NOMO-1 treated with dmso at 0.1 percent for 144 hours (cell line): ENCODE measurements at regions not wholly inside any gene's neighbourhood (a gene's known extent, or its start where the extent isn't known, plus 50 kb on each side); places are given as distances from the start of the nearest gene placed in this dataset.
"Not testable (repeated sequence)": the region's sequence is repeated elsewhere in the genome, so short reads cannot be mapped to it uniquely, and the experiment has no call there.

ENCODE experiments used
- DNase-seq: peaks from one replicate; lab custom pipeline; 2025; ENCODE audit not compliant: unreplicated experiment; lab: John Stamatoyannopoulos, UW

DNA sequence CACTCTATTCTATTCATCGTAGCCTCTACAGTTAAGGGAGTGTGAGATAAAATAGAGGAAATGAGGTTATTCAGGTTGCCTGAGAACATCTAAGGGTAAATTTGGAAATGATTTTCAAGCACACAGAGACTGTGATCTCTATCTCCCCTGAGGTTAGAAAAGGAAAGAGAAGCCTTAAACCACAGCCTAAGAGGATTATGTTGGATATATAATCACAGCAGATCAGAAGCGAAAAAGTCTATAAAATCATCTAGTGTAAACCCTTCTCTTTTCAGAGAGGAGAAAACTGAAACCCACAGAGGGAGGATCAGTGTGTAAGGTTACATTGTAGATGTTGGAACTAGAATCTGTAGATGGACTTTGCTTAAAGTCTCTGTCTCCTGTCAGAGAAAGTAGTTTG is 90.6 kb upstream of the SEMA3E start:
- DNase-seq = no peak

DNA sequence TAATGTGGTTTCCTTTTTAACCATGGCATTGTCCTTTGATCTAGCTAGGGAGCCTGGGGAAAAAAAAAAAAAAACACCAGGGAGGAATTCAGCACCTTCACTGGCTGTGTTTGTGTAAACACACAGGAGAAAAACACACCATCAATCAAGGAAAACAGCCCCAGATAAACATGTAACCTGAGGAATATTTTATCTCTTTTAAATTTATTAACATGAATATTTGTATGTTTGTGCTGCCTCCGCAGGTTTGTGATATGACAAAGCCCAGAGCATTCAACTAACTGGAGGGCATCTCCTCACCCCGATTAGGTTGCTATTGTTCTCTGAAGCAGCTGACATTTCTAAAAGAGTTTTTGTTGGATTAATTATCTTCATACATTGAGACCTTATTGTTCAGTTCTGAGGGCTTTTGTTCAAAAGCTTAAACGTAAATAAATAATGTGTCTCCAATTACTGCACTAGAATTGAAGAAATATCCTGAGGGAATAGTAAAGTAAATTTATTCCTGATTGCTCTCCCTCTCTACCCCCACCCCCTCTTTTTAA is 89.4 kb upstream of the SEMA3E start:
- no peak for DNase-seq

DNA sequence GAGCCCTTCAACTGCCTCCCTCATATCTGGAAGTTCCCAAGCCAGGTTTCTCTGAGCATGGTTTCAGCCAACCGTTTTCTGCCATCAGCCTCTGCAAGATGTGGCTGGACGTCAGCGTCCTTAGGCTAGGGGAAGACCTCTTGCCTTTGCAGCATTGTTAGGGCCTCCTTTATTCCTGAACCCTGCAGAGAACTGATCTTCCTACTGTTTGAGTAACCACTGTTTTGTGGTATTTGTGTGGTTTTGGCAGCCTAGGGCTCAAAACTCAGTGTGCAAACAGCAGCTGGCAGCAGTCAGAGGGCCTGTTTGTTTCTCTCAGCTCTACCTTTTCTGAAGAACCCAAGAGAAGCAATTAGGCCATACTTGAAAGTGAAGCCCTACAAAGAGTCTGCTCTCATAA is 83.4 kb upstream of the SEMA3E start:
- no peak for DNase-seq

DNA sequence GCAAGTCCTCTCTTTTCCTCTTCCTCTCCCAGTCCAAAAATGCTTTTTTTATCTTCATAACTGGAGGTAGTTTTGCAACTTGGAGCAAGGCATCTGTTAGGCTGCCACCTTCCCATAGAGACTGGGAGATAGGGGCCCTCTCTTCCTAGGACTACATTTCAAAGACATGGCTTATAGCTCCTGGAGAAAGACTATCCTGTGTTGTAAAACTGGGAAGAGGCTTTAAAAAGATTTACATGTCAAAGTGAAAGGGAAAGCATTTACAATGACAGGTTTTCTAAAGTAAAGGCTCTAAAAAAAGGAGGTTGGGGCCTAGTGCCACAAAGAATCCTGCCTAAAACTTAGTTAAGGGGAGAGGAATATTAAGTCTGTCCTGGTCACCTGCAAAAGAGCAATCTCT is 82.2 kb upstream of the SEMA3E start:
- DNase-seq = no peak

DNA sequence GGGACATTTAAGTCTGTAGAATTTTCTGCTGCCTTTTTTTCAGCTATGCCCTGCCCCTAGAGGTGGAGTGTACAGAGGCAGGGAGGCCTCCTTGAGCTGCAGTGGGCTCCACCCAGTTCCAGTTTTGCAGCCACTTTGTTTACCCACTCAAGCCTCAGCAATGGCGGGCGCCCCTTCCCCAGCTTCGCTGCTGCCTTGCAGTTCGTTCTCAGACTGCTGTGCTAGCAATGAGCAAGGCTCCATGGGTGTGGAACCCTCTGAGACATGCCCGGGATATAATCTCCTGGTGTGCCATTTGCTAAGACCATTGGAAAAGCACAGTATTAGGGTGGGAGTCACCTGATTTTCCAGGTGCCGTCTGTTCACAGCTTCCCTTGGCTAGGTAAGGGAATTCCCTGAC is 68.0 kb upstream of the SEMA3E start:
- not testable (repeated sequence) for DNase-seq

DNA sequence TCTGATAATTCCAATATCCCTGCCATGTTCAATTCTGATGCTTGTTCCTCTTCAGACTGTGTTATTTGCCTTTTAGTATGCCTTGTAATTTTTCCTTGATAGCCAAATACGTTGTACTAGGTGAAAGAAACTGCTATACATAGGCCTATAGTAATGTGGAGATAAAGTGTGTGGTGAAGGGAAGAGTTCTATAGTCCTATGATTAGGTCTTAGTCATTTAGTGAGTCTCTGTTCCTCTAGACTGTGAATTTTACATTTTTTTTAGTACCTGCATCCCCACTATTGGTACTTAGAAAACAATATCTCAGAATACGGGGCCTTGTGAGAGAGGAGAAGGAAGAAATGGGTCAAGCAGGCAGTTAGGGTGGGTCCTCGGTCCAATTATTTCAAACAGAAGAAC is 59.6 kb upstream of the SEMA3E start:
- DNase-seq = no peak

DNA sequence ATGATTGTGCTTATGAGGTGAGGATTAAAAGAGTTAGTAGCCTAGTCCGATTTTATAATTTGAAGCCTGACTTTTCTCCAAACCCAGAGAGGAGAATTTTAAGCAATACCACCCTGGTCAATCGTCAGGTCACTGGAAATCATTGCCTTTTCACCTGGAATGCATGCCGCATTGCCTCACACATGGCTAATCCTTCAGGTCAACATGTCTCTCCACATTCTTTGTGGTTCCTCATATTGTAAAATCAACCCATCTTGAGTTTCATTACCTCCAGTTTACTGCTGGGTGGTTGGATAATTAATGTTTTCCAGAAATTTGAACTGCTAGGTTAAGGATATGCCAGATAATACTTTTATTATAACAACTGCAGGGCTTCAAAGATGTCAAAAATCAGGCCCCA is 55.6 kb upstream of the SEMA3E start:
- DNase-seq = no peak

DNA sequence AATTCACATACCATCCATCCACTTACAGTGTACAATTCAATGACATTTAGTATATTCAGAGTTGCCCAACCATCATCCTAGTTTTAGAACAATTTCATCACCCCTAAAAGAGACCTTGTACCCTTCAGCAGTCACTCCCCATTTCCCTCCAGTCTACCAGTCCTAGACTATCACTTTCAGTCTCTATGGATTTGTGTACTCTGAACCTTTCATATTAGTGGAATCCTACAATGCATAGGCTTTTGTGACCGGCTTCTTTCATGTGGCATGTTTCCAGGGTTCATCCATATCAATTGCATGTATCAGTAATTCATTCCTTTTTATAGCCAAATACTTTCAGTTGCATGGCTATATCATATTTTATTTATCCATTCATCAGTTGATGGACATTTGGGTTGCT is 53.5 kb upstream of the SEMA3E start:
- no peak for DNase-seq

DNA sequence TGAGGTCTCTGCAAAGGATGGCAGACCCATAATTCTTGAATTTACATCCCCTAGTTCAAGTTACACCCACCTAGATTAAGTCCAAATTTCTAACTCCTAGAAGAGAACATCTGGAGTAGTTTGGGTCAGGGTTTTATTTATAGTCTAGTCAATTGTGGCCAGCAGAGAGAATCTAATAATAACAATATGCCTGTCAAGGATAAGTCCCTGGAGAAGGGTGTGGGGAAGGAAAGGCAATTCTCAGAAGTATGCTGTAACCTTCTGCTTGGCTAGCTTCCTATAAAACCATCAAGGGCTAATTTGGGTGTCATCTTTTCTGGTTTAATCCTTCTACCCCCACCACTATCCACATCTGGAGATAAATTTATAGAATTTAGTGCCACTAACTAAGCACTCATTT is 52.8 kb upstream of the SEMA3E start:
- no peak for DNase-seq
